K562 (cell line): ENCODE measurements at regions not wholly inside any gene's neighbourhood (a gene's known extent, or its start where the extent isn't known, plus 50 kb on each side); places are given as distances from the start of the nearest gene placed in this dataset.
A peak's percentile ranks its signal among the peaks of the same experiment; 100 is the strongest.

Experiments
- CEBPB ChIP-seq: fragments of 450-650 bp; IDR thresholded peaks from 2 replicates; pipeline ENCODE4 v1.6.1; 2016; ENCODE audit warnings: missing genetic modification characterization, missing compliant biosample characterization
- CHCHD3 ChIP-seq: fragments of 250-450 bp; sonication (Bioruptor Pico); IDR thresholded peaks from 2 replicates; pipeline ENCODE4 v2.1.2; 2022; ENCODE audit warnings: mild to moderate bottlenecking
- FOXJ3 ChIP-seq: sonication (generic); formaldehyde crosslinking; IDR thresholded peaks from 2 replicates; pipeline ENCODE4 v1.4.0; 2020; ENCODE audit warnings: mild to moderate bottlenecking, missing genetic modification reagents
- FOXM1 ChIP-seq, 2 experiments: fragments of 450-650 bp in 1 of 2; sonication (generic) in 1 of 2; formaldehyde crosslinking in 1 of 2; IDR thresholded peaks; 2 replicates each; pipeline versions ENCODE4 v1.6.1 to v1.9.0; 2017 to 2022; ENCODE audit warnings: low read depth in 2 of 2, mild to moderate bottlenecking in 2 of 2, missing genetic modification reagents in 1 of 2, moderate library complexity in 1 of 2
- IRF2 ChIP-seq: sonication (generic); formaldehyde crosslinking; IDR thresholded peaks from 2 replicates; pipeline ENCODE4 v1.8.1; 2022; ENCODE audit warnings: mild to moderate bottlenecking, missing genetic modification reagents
- LCOR ChIP-seq: sonication (generic); formaldehyde crosslinking; IDR thresholded peaks from 2 replicates; pipeline ENCODE4 v1.8.0; 2022; ENCODE audit warnings: mild to moderate bottlenecking, missing genetic modification reagents
- NFIC ChIP-seq: fragments of 450-650 bp; IDR thresholded peaks from 2 replicates; pipeline ENCODE4 v1.6.1; 2017; ENCODE audit warnings: mild to moderate bottlenecking, inconsistent platforms
- NONO ChIP-seq, 2 experiments: fragments of 200-400 bp in 1 of 2; fragments of 450-650 bp in 1 of 2; formaldehyde crosslinking in 1 of 2; IDR thresholded peaks; 2 replicates each; pipeline ENCODE4 v1.6.1; 2017; ENCODE audit warnings: low read depth in 2 of 2, mild to moderate bottlenecking in 2 of 2, moderate library complexity in 2 of 2, low read length in 1 of 2
- NR2C2 ChIP-seq, 2 experiments: fragments of 200-800 bp in 1 of 2; sonication (Bioruptor generic) in 1 of 2; sonication (generic) in 1 of 2; formaldehyde crosslinking in 1 of 2; IDR thresholded peaks; 2 replicates each; pipeline versions ENCODE4 v1.6.1 to v1.8.0; 2016 to 2022; ENCODE audit warnings: mild to moderate bottlenecking in 1 of 2, missing compliant biosample characterization in 1 of 2, missing genetic modification characterization in 1 of 2, missing genetic modification reagents in 1 of 2
- NR3C1 ChIP-seq: sonication (generic); formaldehyde crosslinking; IDR thresholded peaks from 2 replicates; pipeline ENCODE4 v1.8.1; 2022; ENCODE audit warnings: missing genetic modification reagents
- NR4A1 ChIP-seq, 2 experiments: fragments of 250-450 bp in 1 of 2; fragments of 450-650 bp in 1 of 2; sonication (Bioruptor Pico) in 1 of 2; IDR thresholded peaks; 2 replicates each; pipeline versions ENCODE4 v1.4.0 to v1.6.1; 2016 to 2020; ENCODE audit warnings: mild to moderate bottlenecking in 2 of 2, missing compliant biosample characterization in 1 of 2, missing genetic modification characterization in 1 of 2, moderate library complexity in 1 of 2
- RBM25 ChIP-seq: fragments of 200-400 bp; formaldehyde crosslinking; IDR thresholded peaks from 2 replicates; pipeline ENCODE4 v1.6.1; 2018; ENCODE audit warnings: low read length, low read depth, moderate library complexity; ENCODE audit not compliant: severe bottlenecking
- SREBF1 ChIP-seq: fragments of 150-350 bp; IDR thresholded peaks from 2 replicates; pipeline ENCODE4 v1.6.1; 2014; ENCODE audit warnings: antibody characterized with exemption, low read depth, low read length, borderline replicate concordance
- SRSF9 ChIP-seq: fragments of 200-400 bp; formaldehyde crosslinking; IDR thresholded peaks from 2 replicates; pipeline ENCODE4 v1.6.1; 2017; ENCODE audit warnings: low read depth, low read length, borderline replicate concordance
- TCFL5 ChIP-seq: fragments of 250-450 bp; sonication (Bioruptor Pico); conservative IDR thresholded peaks from 2 replicates; pipeline ENCODE4 v1.6.1; 2021; ENCODE audit warnings: mild to moderate bottlenecking, moderate library complexity, matching md5 sums
- TFE3 ChIP-seq: fragments of 450-650 bp; formaldehyde crosslinking; IDR thresholded peaks from 2 replicates; pipeline ENCODE4 v1.4.0; 2020; ENCODE audit warnings: mild to moderate bottlenecking, mixed read lengths
- ZC3H8 ChIP-seq: fragments of 450-650 bp; IDR thresholded peaks from 2 replicates; pipeline ENCODE4 v1.6.1; 2017
- ZHX1 ChIP-seq: fragments of 150-350 bp; conservative IDR thresholded peaks from 2 replicates; pipeline ENCODE4 v1.6.1; 2014; ENCODE audit warnings: low read length
- ZNF165 ChIP-seq: fragments of 250-450 bp; sonication (Bioruptor Pico); IDR thresholded peaks from 2 replicates; pipeline ENCODE4 v1.4.0; 2020; ENCODE audit warnings: borderline replicate concordance
- ZNF436 ChIP-seq: fragments of 250-450, 450-650 bp; sonication (Bioruptor Pico); formaldehyde crosslinking; IDR thresholded peaks from 2 replicates; pipeline ENCODE4 v1.7.0; 2020; ENCODE audit warnings: mild to moderate bottlenecking
- TF ChIP-seq, protein P1 (sequence below), 2 experiments: IDR thresholded peaks; 2 replicates each; pipeline ENCODE4 v1.6.1; 2012; ENCODE audit warnings: improper control_type of control experiment in 2 of 2, low read depth in 2 of 2, low read length in 2 of 2, borderline replicate concordance in 1 of 2

GRCh38 chr6:28720357-28721231 is 194.9 kb downstream of the GPX5 start (continued):
- TF ChIP-seq ZNF165 (CRISPR knock-in tag) (no peak), NFIC (peak; percentile 39; the same call in 1 of the 2 replicates), ZC3H8 (peak; percentile 96), SRSF9 (no peak), ZHX1 (no peak), IRF2 (CRISPR knock-in tag) (no peak), NR3C1 (no peak), FOXM1 (IDR thresholded peaks at IDR 0.05; ENCODE audit: low read depth) (no peak), FOXM1 (CRISPR knock-in tag; IDR thresholded peaks at IDR 0.05; ENCODE audit: low read depth) (no peak), RBM25 (no peak), CHCHD3 (CRISPR knock-in tag) (peak; percentile 97), NR2C2 (CRISPR knock-in tag; IDR thresholded peaks at IDR 0.05) (no peak), NR2C2 (tag; IDR thresholded peaks at IDR 0.05) (no peak), NONO (IDR thresholded peaks at IDR 0.05; ENCODE audit: low read depth in 2 of 2, low read length in 1 of 2) (peak in 1 of 2 experiments; percentile 15; a peak in 1 of 4 replicates), CEBPB (tag) (no peak), ZNF436 (CRISPR knock-in tag) (no peak), TCFL5 (CRISPR knock-in tag) (no peak), NR4A1 (CRISPR knock-in tag; IDR thresholded peaks at IDR 0.05) (no peak), NR4A1 (tag; IDR thresholded peaks at IDR 0.05) (no peak), LCOR (no peak), SREBF1 (no peak), TFE3 (CRISPR knock-in tag) (no peak), FOXJ3 (CRISPR knock-in tag) (no peak)
- TF ChIP-seq, protein P1, sequence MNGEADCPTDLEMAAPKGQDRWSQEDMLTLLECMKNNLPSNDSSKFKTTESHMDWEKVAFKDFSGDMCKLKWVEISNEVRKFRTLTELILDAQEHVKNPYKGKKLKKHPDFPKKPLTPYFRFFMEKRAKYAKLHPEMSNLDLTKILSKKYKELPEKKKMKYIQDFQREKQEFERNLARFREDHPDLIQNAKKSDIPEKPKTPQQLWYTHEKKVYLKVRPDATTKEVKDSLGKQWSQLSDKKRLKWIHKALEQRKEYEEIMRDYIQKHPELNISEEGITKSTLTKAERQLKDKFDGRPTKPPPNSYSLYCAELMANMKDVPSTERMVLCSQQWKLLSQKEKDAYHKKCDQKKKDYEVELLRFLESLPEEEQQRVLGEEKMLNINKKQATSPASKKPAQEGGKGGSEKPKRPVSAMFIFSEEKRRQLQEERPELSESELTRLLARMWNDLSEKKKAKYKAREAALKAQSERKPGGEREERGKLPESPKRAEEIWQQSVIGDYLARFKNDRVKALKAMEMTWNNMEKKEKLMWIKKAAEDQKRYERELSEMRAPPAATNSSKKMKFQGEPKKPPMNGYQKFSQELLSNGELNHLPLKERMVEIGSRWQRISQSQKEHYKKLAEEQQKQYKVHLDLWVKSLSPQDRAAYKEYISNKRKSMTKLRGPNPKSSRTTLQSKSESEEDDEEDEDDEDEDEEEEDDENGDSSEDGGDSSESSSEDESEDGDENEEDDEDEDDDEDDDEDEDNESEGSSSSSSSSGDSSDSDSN (IDR thresholded peaks at IDR 0.05; ENCODE audit: borderline replicate concordance in 1 of 2, low read depth in 2 of 2, low read length in 2 of 2): no peak
